ENCODE measurements at regions not wholly inside any gene's neighbourhood (a gene's known extent, or its start where the extent isn't known, plus 50 kb on each side); places are given as distances from the start of the nearest gene placed in this dataset.

GRCh38 chr2:38466876-38467767 lies 90.0 kb upstream of the ATL2 start:
- 69% methylated on average over 11 of the region's 11 CpGs for WGBS (ENCODE audit: low lambda C conversion rate, missing lambda C conversion rate)
- no peak for DNase-seq (ENCODE audit: low spot score)
- TF ChIP-seq EZH2phosphoT487 (IDR thresholded peaks at IDR 0.05; ENCODE audit: low read depth, severe bottlenecking, unreplicated experiment) (no peak), CTCF (IDR thresholded peaks at IDR 0.05; ENCODE audit: poor library complexity) (no peak)
- no peak overlapping the region for H3K4me3 ChIP-seq
- no peaks in the 10 kb centered on the region for H4K20me1 ChIP-seq (ENCODE audit: insufficient read depth, poor library complexity, severe bottlenecking)
- peaks cover 9% of the 10 kb centered on the region for H3K4me1 ChIP-seq (ENCODE audit: insufficient read depth)
- no peaks in the 10 kb centered on the region for H3K9me2 ChIP-seq (replicated peaks; ENCODE audit: insufficient read depth)
- no peaks in the 10 kb centered on the region for H3K36me3 ChIP-seq (replicated peaks; ENCODE audit: insufficient read depth, low read depth)
- H3K27ac ChIP-seq: no peak overlapping the region
- no peaks in the 10 kb centered on the region for H3K79me2 ChIP-seq
- H2AFZ ChIP-seq: no peak overlapping the region
- H3K27me3 ChIP-seq: no peaks in the 10 kb centered on the region
- no peaks in the 10 kb centered on the region for H3K9me3 ChIP-seq (ENCODE audit: low read depth)
- peak overlapping the region; percentile 13 for H3K4me2 ChIP-seq

GRCh38 chr2:38466409-38466808 lies 89.3 kb upstream of the ATL2 start:
- H3K36me3 ChIP-seq (replicated peaks; ENCODE audit: insufficient read depth, low read depth): no peaks in the 10 kb centered on the region
- no peaks in the 10 kb centered on the region for H3K27me3 ChIP-seq
- no peaks in the 10 kb centered on the region for H3K9me3 ChIP-seq (ENCODE audit: low read depth)
- DNase-seq (ENCODE audit: low spot score): no peak
- H4K20me1 ChIP-seq (ENCODE audit: insufficient read depth, poor library complexity, severe bottlenecking): no peaks in the 10 kb centered on the region
- WGBS (ENCODE audit: low lambda C conversion rate, missing lambda C conversion rate): 94% methylated on average over 5 of the region's 5 CpGs
- no peak for TF ChIP-seq CTCF (IDR thresholded peaks at IDR 0.05; ENCODE audit: poor library complexity)
- TF ChIP-seq EZH2 (IDR thresholded peaks at IDR 0.05; ENCODE audit: borderline replicate concordance): no peak
- no peak for TF ChIP-seq EZH2phosphoT487 (IDR thresholded peaks at IDR 0.05; ENCODE audit: low read depth, severe bottlenecking, unreplicated experiment)
- H3K27ac ChIP-seq: no peak overlapping the region
- H3K79me2 ChIP-seq: no peaks in the 10 kb centered on the region
- peaks cover 9% of the 10 kb centered on the region for H3K4me1 ChIP-seq (ENCODE audit: insufficient read depth)
- H2AFZ ChIP-seq: no peak overlapping the region
- no peak overlapping the region for H3K4me3 ChIP-seq
- no peak overlapping the region for H3K4me2 ChIP-seq
- H3K9me2 ChIP-seq (replicated peaks; ENCODE audit: insufficient read depth): no peaks in the 10 kb centered on the region

- no peak overlapping the region for H3K4me3 ChIP-seq
- DNase-seq (ENCODE audit: low spot score): peak; percentile 43
- no peak overlapping the region for H3K4me2 ChIP-seq
- TF ChIP-seq CTCF (IDR thresholded peaks at IDR 0.05; ENCODE audit: poor library complexity) (peak; percentile 46), EZH2 (IDR thresholded peaks at IDR 0.05; ENCODE audit: borderline replicate concordance) (no peak)
- H3K27ac ChIP-seq: no peak overlapping the region
- no peaks in the 10 kb centered on the region for H3K9me3 ChIP-seq (ENCODE audit: low read depth)
- no peaks in the 10 kb centered on the region for H3K36me3 ChIP-seq (replicated peaks; ENCODE audit: insufficient read depth, low read depth)
- WGBS (ENCODE audit: low lambda C conversion rate, missing lambda C conversion rate): 76% methylated on average over 4 of the region's 4 CpGs
- H3K79me2 ChIP-seq: no peaks in the 10 kb centered on the region
- H4K20me1 ChIP-seq (ENCODE audit: insufficient read depth, poor library complexity, severe bottlenecking): no peaks in the 10 kb centered on the region
- no peaks in the 10 kb centered on the region for H3K27me3 ChIP-seq
- H3K4me1 ChIP-seq (ENCODE audit: insufficient read depth): peaks cover 9% of the 10 kb centered on the region
- H2AFZ ChIP-seq: no peak overlapping the region
- H3K9me2 ChIP-seq (replicated peaks; ENCODE audit: insufficient read depth): no peaks in the 10 kb centered on the region
Measured at GRCh38 chr2:38465789-38466127, 88.7 kb upstream of the ATL2 start.

All from hepatocyte (in vitro differentiated cells).